Cardiac septum (tissue), 1 donor: ENCODE measurements at regions not wholly inside any gene's neighbourhood (a gene's known extent, or its start where the extent isn't known, plus 50 kb on each side); places are given as distances from the start of the nearest gene placed in this dataset.
"Not testable (repeated sequence)": the region's sequence is repeated elsewhere in the genome, so short reads cannot be mapped to it uniquely, and the experiment has no call there.

ENCODE experiments used
- DNase-seq: peaks from one replicate; pipeline ENCODE4 v3.0.0-alpha.2; 2020; ENCODE audit warnings: low spot score
- intact Hi-C: fragments of 100-400 bp; cut with DNase I; formaldehyde crosslinking; loops from one replicate; pipeline ENCODE4 v1.14.0; 2022
- donor health status: DM: no; HTN: no; CAD: no.

DNA sequence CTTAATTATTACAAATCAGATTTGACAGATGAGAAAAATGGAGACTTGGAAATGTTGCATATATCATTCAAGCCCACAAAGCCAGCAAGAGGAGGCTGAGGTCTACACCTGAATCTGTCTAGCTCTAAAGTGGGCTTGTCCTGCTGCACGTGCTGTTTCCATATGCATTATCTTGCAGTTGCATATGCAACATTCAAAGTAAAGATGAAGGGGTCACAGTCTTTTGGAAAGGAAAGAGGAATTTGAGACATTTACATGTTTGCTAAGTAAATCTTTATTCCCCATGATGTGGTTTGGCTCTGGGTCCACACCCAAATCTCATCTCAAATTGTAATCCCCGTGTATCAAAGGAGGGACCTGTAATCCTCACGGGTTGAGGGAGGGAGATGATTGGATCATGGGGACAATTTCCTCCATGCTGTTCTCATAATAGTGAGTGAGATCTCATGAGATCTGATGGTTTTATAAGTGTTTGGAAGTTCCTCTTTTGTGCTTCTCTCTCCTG, 98.3 kb downstream of the BACH1 start:
- intact Hi-C loops = no loop called here
- no peak for DNase-seq

DNA sequence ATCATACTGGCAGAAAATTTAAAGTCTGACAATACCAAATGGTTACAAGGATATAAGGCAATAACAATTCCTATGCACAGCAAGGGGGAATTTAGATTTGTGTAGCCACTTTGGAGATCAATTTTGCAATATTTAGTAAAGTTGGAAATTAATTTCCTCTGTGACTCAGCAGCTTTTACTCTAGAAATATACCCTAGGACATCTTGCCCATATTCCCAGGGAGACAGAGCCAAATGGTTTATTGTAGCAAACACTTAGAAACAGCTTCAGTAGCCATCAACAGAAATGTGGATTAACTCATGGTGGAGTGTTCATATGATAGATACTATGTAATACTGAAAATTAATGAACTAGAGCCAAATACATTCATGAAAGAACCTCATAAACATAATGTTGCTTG, 104.6 kb downstream of the BACH1 start:
- no peak for DNase-seq
- intact Hi-C loops = no loop called here

DNA sequence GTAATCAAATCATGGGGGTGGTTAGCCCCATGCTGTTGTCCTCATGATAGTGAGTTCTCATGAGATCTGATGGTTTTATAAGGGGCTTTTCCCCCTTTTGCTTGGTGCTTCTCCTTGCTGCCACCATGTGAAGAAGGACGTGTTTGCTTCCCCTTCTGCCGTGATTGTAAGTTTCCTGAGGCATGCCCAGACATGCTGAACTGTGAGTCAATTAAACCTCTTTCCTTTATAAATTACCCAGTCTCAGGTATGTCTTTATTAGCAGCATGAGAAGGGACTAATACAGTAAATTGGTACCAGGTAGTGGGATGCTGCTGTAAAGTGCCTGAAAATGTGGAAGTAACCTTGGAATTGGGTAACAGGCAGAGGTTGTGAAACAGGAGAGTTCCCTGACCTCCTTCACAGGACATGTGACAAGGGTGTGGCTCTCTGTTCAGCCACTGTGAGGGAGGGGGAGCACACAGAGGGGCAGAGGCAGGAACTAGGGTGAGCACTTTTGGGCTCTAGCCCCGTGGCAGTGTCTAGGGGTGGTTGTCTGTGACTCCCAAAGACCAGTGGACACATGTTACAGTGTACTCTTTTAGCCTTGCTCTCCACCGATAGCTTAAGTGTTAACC, 105.3 kb downstream of the BACH1 start:
- intact Hi-C loops = no loop called here
- no peak for DNase-seq

DNA sequence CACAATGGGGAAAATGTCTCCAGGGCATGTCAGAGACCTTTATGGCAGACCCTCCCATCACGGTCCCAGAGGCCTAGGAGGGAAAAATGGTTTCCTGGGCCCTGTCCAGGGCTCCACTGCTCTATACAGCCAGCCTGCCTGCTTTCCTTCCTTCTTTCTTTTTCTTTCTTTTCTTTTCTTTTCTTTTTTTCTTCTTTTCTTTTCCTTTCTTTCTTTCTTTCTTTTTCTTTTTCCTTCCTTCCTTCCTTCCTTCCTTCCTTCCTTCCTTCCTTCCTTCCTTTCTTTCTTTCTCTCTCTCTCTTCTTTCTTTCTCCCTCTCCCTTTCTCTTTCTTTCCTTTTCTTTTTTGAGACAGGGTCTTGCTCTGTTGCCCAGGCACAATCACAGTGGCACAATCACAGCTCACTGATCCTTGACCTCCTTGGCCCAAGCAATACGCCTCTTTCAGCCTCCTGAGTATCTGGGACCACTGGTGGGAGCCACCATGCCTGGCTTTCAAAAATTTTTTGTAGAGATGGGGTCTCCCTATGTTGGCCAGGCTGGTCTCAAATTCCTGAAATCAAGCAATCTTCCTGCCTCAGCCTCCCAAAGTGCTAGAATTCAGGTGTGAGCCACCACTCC, 106.9 kb downstream of the BACH1 start:
- DNase-seq = no peak
- intact Hi-C loops = no loop called here

DNA sequence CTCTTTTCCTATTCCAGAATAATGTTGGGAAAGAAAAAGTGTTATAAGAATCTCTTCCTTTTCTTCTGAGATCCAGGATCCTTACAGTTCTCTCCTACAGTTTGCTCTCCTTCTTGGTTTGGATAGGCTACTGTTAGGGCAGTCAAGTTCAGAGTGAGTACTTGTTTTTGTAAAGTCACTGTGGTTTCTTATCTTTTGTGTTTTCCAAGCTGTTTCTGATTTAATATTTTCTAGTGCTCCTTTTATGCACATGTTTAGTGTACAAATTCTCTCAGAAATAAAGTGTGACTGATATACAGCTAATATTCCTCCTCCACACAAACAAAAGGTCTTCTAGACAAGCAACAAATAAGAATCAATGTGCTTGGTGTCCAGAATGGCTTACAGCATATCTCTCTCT, 107.7 kb downstream of the BACH1 start:
- no peak for DNase-seq
- intact Hi-C loops = no loop called here

DNA sequence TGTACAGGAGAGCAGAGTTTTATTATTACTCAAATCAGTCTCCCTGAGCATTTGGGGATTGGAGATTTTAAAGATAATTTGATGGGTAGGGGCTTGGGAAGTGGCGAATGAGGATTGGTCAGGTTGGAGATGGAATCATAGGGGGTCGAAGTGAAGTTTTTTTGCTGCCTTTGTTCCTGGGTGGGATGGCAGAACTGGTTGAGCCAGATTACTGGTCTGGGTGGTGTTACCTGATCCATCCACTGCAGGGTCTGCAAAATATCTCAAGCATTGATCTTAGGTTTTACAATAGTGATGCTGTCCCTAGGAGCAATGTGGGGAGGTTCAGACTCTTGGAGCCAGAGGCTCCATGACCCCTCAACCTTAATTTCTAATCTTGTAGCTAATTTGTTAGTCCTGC, 108.8 kb downstream of the BACH1 start:
- no peak for DNase-seq
- intact Hi-C loops = no loop called here

DNA sequence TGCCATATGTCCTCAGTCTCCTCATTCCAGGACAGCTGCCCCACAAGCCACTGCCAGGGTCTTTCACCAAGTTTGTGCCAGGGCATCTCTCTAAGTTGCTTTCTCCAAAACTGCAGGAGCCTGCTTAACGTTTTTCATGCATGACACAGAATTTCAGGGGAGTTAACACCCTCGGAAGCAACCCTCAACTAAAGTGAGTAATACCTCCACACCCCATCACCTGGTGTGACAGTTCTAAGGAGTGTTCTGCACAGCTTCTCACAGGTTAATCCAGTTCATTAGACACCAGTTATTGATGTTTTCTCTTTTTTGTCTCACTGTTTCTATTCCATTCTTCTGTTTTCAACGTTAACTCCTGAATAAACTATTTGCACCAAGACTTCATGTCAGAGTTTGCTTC, 115.0 kb downstream of the BACH1 start:
- no peak for DNase-seq
- intact Hi-C loops = no loop called here

DNA sequence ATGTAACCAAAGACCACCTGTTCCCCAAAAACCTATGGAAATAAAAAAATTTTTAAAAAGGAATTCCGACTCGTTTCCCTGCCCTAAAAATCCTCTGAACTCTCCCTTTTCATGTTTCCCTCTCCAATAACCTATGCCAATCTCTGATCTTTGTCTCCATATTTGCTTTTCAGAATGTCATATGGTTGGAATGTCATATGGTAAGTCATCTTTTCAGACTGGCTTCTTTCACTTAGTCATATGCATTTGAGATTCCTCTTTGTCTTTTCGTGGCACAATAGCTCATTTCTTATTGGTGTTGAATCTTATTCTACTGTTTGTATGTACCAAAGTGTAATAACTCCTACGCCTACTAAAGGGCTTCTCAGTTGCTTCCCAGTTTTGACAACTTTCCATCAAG, 117.5 kb downstream of the BACH1 start:
- intact Hi-C loops = no loop called here

DNA sequence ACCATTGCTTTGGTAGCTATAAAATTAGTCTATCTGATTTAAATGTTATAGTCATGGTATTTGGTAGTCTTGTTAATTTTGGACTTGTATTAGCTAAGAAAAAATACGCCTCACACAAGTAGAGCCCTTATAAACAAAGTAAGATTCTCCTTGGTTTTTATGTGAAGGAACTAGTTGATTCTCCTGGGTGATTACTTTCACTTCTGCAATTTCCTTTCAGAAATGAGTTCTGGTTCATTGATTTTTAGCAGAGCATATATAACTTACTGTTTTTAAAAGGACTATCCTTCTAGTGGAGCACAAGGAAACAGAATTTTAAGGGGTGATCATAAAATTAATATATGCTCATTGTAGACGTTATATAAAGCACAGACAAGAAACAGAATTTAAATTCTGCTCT, 120.1 kb downstream of the BACH1 start:
- intact Hi-C loops = no loop called here
- no peak for DNase-seq

More for the DNA sequence above, 117.5 kb downstream of the BACH1 start:
- no peak for DNase-seq

DNA sequence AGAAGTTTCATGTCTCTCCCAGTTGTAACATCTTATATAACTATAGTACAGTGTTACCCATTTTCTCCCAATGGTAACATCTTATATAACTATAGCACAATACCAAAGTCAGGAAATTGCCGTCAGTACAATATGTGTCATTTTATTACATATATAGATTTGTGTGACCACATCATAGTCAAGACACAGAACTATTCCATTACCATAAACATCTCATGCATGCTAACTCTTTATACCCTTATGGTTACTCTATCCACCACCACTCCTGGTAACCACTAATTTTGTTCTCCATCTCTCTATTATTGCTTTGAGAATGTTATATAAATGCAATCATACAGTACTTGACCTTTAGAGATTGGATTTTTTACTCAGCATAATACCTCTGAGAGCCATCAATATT, 120.7 kb downstream of the BACH1 start:
- intact Hi-C loops = no loop called here
- no peak for DNase-seq

DNA sequence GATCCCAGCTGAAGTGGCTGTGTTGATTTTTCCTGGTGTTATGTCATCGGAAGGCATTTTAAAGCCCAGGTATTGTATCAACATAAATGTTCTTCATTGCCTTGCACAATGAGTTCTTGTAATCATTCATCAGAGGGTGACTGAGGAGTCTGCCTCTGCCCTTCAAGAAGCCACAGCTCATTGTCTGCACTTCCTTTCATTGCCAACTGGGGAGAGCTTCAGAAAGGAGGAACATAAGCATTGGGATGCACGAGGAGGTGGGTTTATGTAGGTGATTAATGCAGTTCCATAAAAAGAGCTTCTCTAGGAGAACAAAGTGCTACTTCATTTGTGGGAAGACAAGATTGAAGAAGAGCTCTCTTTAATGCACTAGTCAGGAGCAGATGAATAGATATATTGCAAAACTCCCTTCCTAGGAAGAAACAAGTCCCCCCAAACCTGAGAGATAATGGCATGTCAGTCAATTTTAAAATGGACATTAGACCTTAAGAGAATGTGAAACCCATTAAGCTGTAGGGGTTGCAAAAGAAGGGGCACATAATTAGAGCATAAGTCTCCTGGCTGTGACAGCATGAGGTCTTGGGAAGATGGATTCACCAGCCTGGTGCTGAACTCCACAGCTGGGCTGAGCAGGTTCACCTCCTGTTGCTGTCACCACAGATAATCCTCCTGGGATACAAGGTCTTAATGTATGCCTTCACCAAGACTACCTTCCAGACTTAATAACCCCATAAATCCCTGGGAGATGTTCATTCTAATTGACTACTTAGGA, 124.6 kb downstream of the BACH1 start:
- DNase-seq = no peak
- intact Hi-C loops = no loop called here

DNA sequence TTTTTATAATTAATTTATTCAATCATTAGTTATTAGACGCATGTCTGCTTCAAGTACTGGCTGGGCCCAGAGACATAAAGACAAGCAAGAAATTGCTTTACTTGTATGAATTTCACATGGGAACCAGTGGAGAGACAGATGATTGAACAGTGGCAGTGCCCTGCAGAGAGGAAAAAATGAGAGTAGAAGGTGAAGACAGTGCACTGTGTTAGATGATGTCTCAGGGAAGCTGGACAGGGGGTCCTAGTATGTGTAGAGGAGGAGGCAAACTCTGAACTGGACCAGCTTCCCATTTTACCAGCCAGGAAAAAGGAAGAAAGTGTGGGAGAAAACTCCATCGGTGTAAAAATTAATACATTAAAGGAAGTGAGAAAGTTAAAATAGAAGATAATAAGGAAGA, 126.0 kb downstream of the BACH1 start:
- intact Hi-C loops = no loop called here
- no peak for DNase-seq

DNA sequence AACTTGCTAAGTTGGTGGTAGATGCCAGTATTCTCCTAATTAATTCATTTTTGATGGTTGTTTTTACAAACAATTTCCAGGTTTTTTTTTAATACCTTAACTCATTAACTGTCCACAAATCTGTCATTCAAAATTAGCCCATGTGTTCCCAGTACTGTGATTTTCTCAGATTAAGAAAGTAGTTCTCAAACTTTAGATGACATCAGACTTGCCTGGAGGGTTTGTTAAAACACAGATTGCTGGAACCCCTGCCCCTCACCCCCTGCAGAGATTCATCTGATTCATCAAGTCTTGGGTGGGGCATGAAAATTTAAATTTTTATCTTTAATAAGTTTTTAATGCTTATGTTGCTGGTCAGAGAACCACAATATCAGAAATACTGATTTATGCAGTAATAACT, 130.5 kb downstream of the BACH1 start:
- no peak for DNase-seq

DNA sequence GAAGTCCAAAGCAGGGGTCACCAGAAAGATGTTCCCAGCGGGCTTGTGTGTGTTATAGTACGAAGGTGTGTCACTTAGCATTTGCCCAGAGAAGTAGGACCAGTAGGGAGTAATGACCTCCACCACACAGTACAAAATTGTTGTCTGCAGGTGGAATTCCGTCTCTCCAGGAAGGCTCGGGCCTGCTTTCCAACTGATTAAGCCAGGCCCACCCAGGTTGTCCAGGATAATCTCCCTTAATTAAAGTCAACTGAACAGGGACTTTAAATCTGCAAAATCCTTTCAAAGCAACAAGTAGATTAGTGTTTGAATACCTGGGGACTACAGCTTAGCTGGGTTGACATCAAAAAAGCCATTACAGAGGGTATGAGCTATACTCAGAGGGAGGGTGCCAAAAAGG, 131.3 kb downstream of the BACH1 start:
- intact Hi-C loops = no loop called here
- DNase-seq = no peak

More for the DNA sequence above, 130.5 kb downstream of the BACH1 start:
- intact Hi-C loops = no loop called here

DNA sequence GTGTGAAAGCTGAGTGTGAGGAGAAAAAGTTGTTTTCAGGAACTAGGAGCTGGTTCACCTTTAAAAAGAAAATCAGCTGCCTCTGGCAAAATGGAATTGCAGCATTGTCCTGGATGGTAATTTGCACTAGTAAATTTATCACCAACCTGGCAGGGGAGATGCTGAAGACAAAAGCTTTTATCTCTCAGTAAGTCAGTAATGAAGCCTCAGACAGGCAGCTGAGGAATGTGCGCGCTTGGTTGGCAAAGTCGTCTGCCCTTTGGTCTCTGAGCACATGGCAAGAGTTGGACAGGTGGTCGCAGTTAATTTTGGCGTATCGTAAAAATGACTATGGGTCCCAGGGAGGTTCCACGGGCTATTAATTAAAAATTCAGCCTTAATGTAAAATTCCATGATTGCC, 131.9 kb downstream of the BACH1 start:
- DNase-seq = no peak
- intact Hi-C loops = no loop called here

DNA sequence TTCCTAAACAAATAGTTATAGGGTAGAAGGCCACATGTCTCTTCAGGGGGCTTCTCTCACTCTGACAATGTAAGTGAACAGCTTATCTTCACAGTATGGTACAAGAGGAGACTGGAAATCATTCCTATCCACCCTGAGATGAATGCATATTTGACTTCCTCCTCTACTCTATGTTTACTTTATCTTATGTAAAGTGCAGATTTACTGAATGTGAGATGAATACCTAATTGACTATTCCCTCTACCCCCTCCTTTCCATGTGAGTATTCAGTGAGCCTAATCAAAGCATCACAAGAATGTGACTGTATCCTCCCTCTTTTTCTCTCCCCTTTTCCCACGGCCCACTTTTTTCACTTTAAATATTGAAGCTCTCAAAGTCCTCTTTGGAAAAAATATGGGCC, 132.5 kb downstream of the BACH1 start:
- DNase-seq = no peak
- intact Hi-C loops = no loop called here

DNA sequence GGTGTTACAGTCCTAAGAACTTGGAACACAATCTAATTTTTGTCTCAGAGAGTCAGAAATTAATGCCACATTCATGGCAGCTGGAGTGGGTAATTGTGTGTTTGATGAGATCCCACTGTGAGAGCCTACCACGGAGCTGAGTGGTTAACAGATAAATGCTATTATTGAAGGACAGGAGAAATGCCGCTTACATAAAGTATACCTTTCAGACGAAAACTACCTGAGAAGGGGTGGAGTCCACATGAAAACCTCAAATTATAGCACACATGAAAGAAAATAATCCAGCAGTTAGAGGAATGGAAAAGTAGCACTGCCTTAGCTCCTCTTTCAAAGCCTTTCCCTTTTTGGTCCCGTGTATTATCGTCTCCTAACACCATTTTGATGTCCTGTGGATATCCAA, 133.0 kb downstream of the BACH1 start:
- intact Hi-C loops = no loop called here
- DNase-seq = no peak

DNA sequence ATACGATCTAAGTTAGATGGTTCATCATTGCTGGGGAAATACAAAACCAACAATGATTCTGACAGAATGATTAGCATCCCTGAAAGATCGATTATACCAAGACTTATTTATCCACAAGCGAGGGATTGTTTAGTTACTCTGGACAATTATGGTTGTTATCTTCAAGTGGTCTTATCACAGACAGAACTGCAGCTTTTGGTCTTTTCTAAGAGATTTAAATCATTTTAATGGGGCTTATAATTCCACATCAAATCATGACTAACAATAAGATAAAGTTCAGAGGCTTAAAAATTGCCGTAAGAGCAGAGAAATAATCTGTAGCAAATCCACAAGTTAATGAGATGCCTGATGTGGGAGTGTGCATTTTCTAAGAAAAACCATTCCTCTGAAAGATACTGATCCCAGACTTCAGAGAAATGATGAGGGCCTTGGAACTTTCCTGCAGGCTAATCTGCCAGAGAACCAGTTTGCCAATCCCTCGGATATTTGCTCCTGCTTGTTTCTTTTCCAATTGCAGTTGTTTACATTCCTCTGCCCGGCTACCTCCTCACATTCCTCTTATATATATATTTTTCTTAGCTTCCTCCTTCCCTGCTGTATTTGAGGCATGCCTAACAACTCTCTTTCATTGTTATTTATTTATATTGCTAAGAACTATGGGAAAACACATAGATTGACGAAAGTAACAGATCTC, 134.8 kb downstream of the BACH1 start:
- no peak for DNase-seq
- intact Hi-C loops = no loop called here

DNA sequence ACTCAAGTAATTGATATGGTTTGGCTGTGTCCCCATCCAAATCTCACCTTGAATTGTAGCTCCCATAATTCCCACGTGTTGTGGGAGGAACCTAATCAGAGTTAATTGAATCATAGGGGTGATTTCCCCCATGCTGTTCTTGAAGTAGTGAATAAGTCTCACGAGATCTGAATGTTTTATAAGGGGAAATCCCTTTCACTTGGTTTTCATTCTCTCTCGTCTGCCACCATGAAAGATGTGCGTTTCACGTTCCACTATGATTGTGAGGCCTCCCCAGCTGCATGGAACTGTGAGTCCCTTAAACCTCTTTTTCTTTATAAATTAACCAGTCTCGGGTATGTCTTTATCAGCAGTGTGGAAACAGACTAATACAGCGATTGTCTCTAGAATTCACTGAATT, 135.4 kb downstream of the BACH1 start:
- intact Hi-C loops = no loop called here
- no peak for DNase-seq

DNA sequence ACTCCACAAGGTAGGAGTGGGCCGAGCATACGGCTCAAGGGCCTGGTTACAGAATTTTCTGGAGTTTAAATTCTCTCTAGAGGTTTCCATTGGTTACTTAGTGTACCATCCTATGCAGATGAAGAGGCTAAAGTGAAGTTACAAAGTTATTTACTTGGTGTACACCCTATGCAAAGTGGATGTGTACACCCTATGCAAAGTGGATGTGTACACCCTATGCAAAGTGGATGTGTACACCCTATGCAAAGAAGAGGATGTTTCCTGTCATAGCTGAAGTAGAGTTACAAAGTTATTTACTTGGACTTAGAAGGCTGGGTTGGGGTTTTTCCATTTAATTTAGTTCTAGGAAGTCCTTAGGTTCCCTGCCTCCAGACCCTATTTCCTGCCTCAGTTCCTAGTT, 136.3 kb downstream of the BACH1 start:
- DNase-seq, intact Hi-C loops: not testable (repeated sequence)
